ENCODE measurements at regions not wholly inside any gene's neighbourhood (a gene's known extent, or its start where the extent isn't known, plus 50 kb on each side); places are given as distances from the start of the nearest gene placed in this dataset.

DNA sequence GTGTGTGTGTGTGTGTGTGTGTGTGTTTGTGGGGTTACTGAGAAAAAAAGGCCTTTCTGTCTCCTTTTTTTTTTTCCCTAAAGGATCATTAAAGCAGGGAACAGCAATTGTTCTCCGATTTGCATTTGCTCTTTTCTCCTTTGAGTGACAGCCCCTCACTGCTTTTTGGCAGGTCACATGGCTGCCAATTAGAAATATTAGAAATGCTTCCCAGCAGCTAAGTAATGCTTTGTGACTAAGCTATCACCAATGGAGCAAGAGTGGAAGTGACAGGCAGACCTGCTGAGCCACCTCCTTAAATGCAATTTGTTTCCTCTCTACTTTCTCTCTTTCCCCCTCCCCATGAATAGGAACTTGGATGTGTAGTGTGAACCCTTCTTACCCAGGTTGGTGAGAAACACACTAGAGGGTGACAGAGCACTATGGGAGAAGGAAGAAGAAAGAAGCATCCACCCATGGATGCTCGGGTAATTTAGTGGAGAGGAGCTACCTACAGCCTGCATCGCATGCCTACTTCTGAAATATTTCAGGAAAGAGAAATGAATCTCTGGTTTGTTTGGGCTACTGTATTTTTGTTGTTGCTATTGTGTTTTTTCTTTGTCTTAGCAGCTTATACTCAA is 165.2 kb upstream of the PDZRN3 start:
- Histone ChIP-seq H3K4me3 (no peak overlapping the region), H3K36me3 (ENCODE audit: insufficient read depth in 1 of 2, low read depth in 1 of 2) (no peaks in the 10 kb centered on the region), H3K27me3 (ENCODE audit: insufficient read depth in 3 of 3, low read length in 2 of 3) (no peaks in the 10 kb centered on the region), H3K27ac (no peak overlapping the region), H3K9me3 (no peaks in the 10 kb centered on the region), H3K4me1 (peaks cover 5% of the 10 kb centered on the region)
- WGBS, 3 donors, result 80 to 88% (median 85%) methylated on average over 3 of the region's 3 CpGs
- TF ChIP-seq, protein P1, sequence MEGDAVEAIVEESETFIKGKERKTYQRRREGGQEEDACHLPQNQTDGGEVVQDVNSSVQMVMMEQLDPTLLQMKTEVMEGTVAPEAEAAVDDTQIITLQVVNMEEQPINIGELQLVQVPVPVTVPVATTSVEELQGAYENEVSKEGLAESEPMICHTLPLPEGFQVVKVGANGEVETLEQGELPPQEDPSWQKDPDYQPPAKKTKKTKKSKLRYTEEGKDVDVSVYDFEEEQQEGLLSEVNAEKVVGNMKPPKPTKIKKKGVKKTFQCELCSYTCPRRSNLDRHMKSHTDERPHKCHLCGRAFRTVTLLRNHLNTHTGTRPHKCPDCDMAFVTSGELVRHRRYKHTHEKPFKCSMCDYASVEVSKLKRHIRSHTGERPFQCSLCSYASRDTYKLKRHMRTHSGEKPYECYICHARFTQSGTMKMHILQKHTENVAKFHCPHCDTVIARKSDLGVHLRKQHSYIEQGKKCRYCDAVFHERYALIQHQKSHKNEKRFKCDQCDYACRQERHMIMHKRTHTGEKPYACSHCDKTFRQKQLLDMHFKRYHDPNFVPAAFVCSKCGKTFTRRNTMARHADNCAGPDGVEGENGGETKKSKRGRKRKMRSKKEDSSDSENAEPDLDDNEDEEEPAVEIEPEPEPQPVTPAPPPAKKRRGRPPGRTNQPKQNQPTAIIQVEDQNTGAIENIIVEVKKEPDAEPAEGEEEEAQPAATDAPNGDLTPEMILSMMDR (IDR thresholded peaks at IDR 0.05), result no peak
- intact Hi-C loops (cut with DNase I), result no loop called here
- DNase-seq, result no peak
- ATAC-seq, result peak in 1 of 4 donors; percentile 29

DNA sequence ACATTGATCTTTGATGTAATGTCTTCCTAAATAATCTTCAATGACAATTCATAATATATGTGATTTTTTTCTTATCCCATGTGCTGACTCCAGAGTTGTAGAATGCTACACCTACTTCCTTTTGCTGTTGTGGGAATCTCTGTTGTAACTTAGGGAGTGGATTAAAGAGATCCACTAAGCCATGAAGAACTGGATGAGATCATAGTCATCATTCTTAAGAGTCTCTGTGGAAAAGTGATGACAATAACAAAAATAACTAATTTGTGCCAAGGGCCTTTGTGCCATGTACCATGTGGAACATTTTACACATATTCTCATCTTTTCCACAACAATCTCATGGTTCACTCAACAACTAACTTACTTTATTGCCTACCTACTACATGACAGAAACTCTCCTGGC is 162.9 kb upstream of the PDZRN3 start:
- Histone ChIP-seq H3K4me3 (no peak overlapping the region), H3K27ac (no peak overlapping the region), H3K4me1 (peaks cover 5% of the 10 kb centered on the region), H3K9me3 (no peaks in the 10 kb centered on the region), H3K36me3 (ENCODE audit: insufficient read depth in 1 of 2, low read depth in 1 of 2) (no peaks in the 10 kb centered on the region), H3K27me3 (ENCODE audit: insufficient read depth in 3 of 3, low read length in 2 of 3) (no peaks in the 10 kb centered on the region)
- no peak for DNase-seq
- intact Hi-C loops (cut with DNase I), result no loop called here
- ATAC-seq, result no peak
- TF ChIP-seq, protein P1 (IDR thresholded peaks at IDR 0.05), result no peak

GRCh38 chr3:73786998-73787397 is 162.3 kb upstream of the PDZRN3 start:
- Histone ChIP-seq H3K9me3 (no peaks in the 10 kb centered on the region), H3K36me3 (ENCODE audit: insufficient read depth in 1 of 2, low read depth in 1 of 2) (no peaks in the 10 kb centered on the region), H3K27ac (peak overlapping the region; percentile 60), H3K27me3 (ENCODE audit: insufficient read depth in 3 of 3, low read length in 2 of 3) (no peaks in the 10 kb centered on the region), H3K4me3 (no peak overlapping the region), H3K4me1 (peaks cover 5% of the 10 kb centered on the region)
- intact Hi-C loops (cut with DNase I), result no loop called here
- TF ChIP-seq, protein P1 (IDR thresholded peaks at IDR 0.05), result no peak
- DNase-seq, result no peak
- ATAC-seq, result no peak
- 35 to 62% (median 54%) methylated on average over 1 of the region's 1 CpG for WGBS, 3 donors

DNA sequence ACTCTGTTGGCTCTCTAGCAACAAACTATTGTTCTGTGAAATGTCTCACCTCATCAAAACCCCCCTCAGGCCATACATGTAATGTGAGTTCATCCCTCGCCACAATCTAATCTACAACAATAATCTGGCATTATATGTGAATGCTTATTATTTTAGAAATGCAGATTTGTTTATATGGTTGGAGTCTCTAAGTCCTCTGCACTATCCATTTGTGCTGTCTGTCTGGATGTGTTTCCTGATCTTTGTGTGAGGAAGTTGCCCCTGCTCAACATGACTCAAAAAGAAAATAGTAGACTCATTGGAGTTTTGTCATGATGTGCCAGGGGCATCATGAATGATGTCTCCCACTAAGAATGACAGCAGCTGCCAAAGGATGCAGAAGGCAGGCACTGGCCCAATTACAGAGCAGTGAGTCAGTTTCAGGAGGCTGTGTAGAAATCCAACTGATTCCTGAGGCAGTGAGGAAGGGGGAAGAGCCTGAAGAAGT is 161.6 kb upstream of the PDZRN3 start:
- WGBS, 3 donors, result 90 to 94% (median 91%) methylated on average over 1 of the region's 1 CpG
- peak; percentile 55 to 83 for DNase-seq
- no peaks in the 10 kb centered on the region for H3K27me3 ChIP-seq (ENCODE audit: insufficient read depth in 3 of 3, low read length in 2 of 3)
- H3K4me1 ChIP-seq, result peaks cover 9% of the 10 kb centered on the region
- TF ChIP-seq, protein P1 (IDR thresholded peaks at IDR 0.05), result no peak
- H3K36me3 ChIP-seq (ENCODE audit: insufficient read depth in 1 of 2, low read depth in 1 of 2), result no peaks in the 10 kb centered on the region
- no peaks in the 10 kb centered on the region for H3K9me3 ChIP-seq
- H3K27ac ChIP-seq, result peak overlapping the region; percentile 66
- peak; percentile 86 to 94 (median 90) for ATAC-seq
- no peak overlapping the region for H3K4me3 ChIP-seq
- intact Hi-C loops (cut with DNase I), result no loop called here

Measured in psoas muscle (tissue), 7 donors.